ENCODE measurements at regions not wholly inside any gene's neighbourhood (a gene's known extent, or its start where the extent isn't known, plus 50 kb on each side); places are given as distances from the start of the nearest gene placed in this dataset.

GRCh38 chr2:116264872-116265271 lies 1549.6 kb upstream of the DDX18 start:
- FAIRE-seq, result no peak
- no peaks in the 10 kb centered on the region for H3K36me3 ChIP-seq (ENCODE audit: control insufficient read depth in 2 of 2, extremely low read depth in 1 of 2, insufficient read depth in 2 of 2, low read length in 2 of 2)
- intact Hi-C loops (cut with micrococcal nuclease), result no loop called here

More at GRCh38 chr2:116264872-116265271, 1549.6 kb upstream of the DDX18 start:
- H2AFZ ChIP-seq (ENCODE audit: low read depth, low read length), result no peak overlapping the region
- TF ChIP-seq JUN (IDR thresholded peaks at IDR 0.05; ENCODE audit: borderline replicate concordance, insufficient read depth, insufficient read length, low read depth) (no peak), EZH2 (IDR thresholded peaks at IDR 0.05; ENCODE audit: borderline replicate concordance, low read depth, low read length, severe bottlenecking) (no peak), MYC (IDR thresholded peaks at IDR 0.05; ENCODE audit: low read depth, low read length) (no peak), POLR2A (IDR thresholded peaks at IDR 0.05; ENCODE audit: low read depth, low read length) (no peak), GATA2 (IDR thresholded peaks at IDR 0.05; ENCODE audit: insufficient read depth, insufficient read length, low read depth, low read length) (no peak), CTCF (IDR thresholded peaks at IDR 0.05; ENCODE audit: extremely low read depth in 1 of 2, insufficient read depth in 1 of 2, low read depth in 1 of 2, low read length in 2 of 2) (no peak), FOS (IDR thresholded peaks at IDR 0.05; ENCODE audit: borderline replicate concordance, insufficient read depth, low read length) (no peak), MAX (IDR thresholded peaks at IDR 0.05; ENCODE audit: insufficient read depth, insufficient read length) (no peak)
- dilution Hi-C loops (cut with MboI; ENCODE audit: extremely low pct_ligation_motif_present, low sequenced_read_pairs), result no loop called here
- no TSS peak for BruUV-seq (replicated peaks)
- H4K20me1 ChIP-seq (replicated peaks; ENCODE audit: control insufficient read depth, extremely low read depth, insufficient read depth, low read length), result no peaks in the 10 kb centered on the region
- CTCF ChIA-PET, result no interaction called here
- H3K4me1 ChIP-seq (ENCODE audit: control insufficient read depth, extremely low read depth, insufficient read depth, low read length), result no peaks in the 10 kb centered on the region
- POLR2A ChIA-PET, result no interaction called here
- DNase-seq (ENCODE audit: low read depth, low spot score), result no peak
- H3K9me3 ChIP-seq (replicated peaks; ENCODE audit: control insufficient read depth, insufficient read depth, low read length), result no peaks in the 10 kb centered on the region
- no peak overlapping the region for H3K27ac ChIP-seq (ENCODE audit: insufficient read depth, low read depth, low read length)
- H3K27me3 ChIP-seq (ENCODE audit: control insufficient read depth in 2 of 2, insufficient read depth in 2 of 2, low read length in 2 of 2), result no peaks in the 10 kb centered on the region
- no peak overlapping the region for H3K9ac ChIP-seq (replicated peaks; ENCODE audit: extremely low read depth, insufficient read depth, low read length)
- no peaks in the 10 kb centered on the region for H3K9me1 ChIP-seq (replicated peaks; ENCODE audit: control insufficient read depth, extremely low read depth, insufficient read depth, low read length)
- H3K79me2 ChIP-seq (ENCODE audit: control insufficient read depth, insufficient read depth, low read length), result no peaks in the 10 kb centered on the region
- H3K4me2 ChIP-seq (ENCODE audit: insufficient read depth, low read length), result no peak overlapping the region
- no peak overlapping the region for H3K4me3 ChIP-seq (replicated peaks in 1 of 3; ENCODE audit: insufficient read depth in 1 of 3, low read depth in 1 of 3, low read length in 3 of 3)
